Stimulated activated naive B cell treated with anti-CD40 and anti-IgM and Interleukin-4, amounts not matched to agents 10 μg/mL and 1 μg/mL and 100 μg/mL, for 72 hours (primary cell): ENCODE measurements at regions not wholly inside any gene's neighbourhood (a gene's known extent, or its start where the extent isn't known, plus 50 kb on each side); places are given as distances from the start of the nearest gene placed in this dataset.

Experiments
- ATAC-seq, 2 donors: fragments of 150-1000 bp; cut with Tn5 transposase; replicated peaks; 2 replicates each; pipeline ENCODE4 v1.10.0; 2021; ENCODE audit warnings: moderate library complexity in 1 of 2
- DNase-seq: peaks from one replicate; pipeline ENCODE4 v3.0.0; 2021
- H3K27ac Mint-ChIP-seq: one replicate; pipeline ENCODE4 v1.8.0; 2022; ENCODE audit warnings: mild to moderate bottlenecking, mixed read lengths
- H3K27me3 Mint-ChIP-seq, 2 donors: one replicate each; pipeline ENCODE4 v1.8.0; 2022; ENCODE audit warnings: mixed read lengths in 2 of 2
- H3K36me3 Mint-ChIP-seq, 2 donors: one replicate each; pipeline ENCODE4 v1.8.0; 2022; ENCODE audit warnings: mixed read lengths in 2 of 2, mild to moderate bottlenecking in 1 of 2
- H3K4me1 Mint-ChIP-seq, 2 donors: one replicate each; pipeline ENCODE4 v1.8.0; 2022; ENCODE audit warnings: mixed read lengths in 2 of 2, mild to moderate bottlenecking in 1 of 2
- H3K4me3 Mint-ChIP-seq, 2 donors: one replicate each; pipeline ENCODE4 v1.8.0; 2022; ENCODE audit warnings: mild to moderate bottlenecking in 2 of 2, mixed read lengths in 2 of 2, moderate library complexity in 1 of 2
- H3K9me3 Mint-ChIP-seq, 2 donors: one replicate each; pipeline ENCODE4 v1.8.0; 2022; ENCODE audit warnings: mixed read lengths in 2 of 2, mild to moderate bottlenecking in 1 of 2

DNA sequence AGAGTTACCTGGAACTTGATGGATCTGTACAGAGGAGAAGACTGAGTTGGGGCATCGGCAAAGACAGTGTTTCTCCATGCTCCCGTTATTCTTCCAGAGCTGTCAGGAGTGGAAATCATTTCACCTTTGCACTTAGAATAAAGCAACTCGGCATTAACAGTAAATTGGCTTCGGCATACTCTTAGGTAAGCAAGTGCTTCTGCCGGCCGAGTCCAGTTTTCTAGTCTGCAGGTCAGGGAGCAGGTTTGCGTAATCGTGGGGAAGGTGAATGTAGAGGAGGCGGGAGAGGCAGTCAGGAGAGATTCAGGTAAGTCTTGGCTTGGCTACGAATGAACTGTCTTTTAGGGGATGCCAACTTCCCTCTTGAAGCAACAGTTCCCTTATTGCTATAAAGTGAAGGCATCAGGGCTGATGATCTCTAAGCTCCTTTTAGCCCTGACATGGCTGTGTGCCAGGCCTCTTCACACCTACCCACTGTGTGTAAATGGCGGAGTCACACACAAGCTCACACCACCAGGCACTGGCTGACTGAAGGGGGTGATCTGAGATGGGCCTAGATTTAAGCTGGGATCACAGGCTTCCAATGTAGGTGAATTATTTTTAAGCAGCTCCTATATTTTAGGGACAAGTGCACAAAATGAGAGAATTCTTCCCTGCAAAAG, 127.1 kb downstream of the GATA3 start:
- no peaks in the 10 kb centered on the region for H3K36me3 Mint-ChIP-seq
- no peak overlapping the region for H3K4me3 Mint-ChIP-seq
- H3K4me1 Mint-ChIP-seq, result no peaks in the 10 kb centered on the region
- no peak overlapping the region for H3K27ac Mint-ChIP-seq
- DNase-seq (no peak), ATAC-seq (no peak)
- H3K27me3 Mint-ChIP-seq, result peaks cover 14 to 23% of the 10 kb centered on the region in 2 donors
- peaks cover 1 to 3% of the 10 kb centered on the region in 2 donors for H3K9me3 Mint-ChIP-seq

- ATAC-seq, result no peak
- no peak for DNase-seq
- Mint-ChIP-seq H3K36me3 (no peaks in the 10 kb centered on the region), H3K4me3 (no peak overlapping the region), H3K27me3 (peaks cover 14 to 19% of the 10 kb centered on the region in 2 donors), H3K9me3 (peaks cover 1 to 3% of the 10 kb centered on the region in 2 donors), H3K27ac (no peak overlapping the region), H3K4me1 (no peaks in the 10 kb centered on the region)
These were observed 128.3 kb downstream of the GATA3 start for GRCh38 chr10:8182806-8183205.

DNA sequence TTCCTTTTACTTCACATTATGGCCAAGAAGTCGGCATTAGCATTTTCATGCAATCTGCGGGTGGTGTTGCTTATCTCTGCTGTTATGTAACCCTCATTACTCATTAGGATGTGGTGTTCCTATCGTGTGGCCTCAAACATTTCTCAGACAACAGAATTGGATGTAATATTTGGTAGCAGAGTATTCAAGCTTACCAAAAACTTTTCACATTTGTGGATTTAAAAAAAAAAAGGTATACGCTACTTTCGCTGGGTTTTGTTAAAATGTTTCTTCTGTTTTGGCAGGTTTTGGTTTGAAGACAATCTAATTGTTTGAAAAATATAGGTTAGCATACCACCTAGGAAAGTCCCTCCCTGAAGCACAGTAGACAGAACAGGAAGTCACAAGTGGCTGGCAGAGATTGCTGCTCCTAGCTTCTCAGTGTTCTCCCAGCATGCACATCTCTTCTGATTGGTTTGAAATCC, 128.8 kb downstream of the GATA3 start:
- no peaks in the 10 kb centered on the region for H3K4me1 Mint-ChIP-seq
- ATAC-seq, result no peak
- no peak for DNase-seq
- peaks cover 1 to 3% of the 10 kb centered on the region in 2 donors for H3K9me3 Mint-ChIP-seq
- H3K27me3 Mint-ChIP-seq, result peaks cover 19 to 23% of the 10 kb centered on the region in 2 donors
- H3K4me3 Mint-ChIP-seq, result no peak overlapping the region
- H3K36me3 Mint-ChIP-seq, result no peaks in the 10 kb centered on the region
- no peak overlapping the region for H3K27ac Mint-ChIP-seq

DNA sequence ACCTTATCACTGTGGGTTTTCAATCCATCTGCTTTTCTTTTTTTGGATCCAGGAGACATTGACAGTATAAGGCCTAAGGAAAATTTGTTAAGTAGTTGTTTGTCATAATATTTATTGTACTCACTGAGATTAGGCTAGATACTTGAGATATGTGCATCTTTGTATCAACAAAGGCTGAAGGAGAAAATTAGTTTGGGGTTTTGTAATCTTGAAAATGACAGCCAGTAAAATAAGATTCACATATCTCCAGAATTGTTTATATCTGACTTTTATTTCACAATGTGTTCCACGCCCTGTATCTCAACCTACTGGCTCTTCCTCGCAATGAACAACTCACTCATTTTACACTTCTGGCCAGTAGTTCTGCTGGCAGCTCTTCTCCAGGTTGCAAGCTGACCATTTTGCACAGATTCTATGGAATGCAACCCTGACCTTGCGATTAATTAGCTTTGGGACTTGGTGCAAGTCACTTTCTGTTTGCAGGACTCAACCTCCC, 132.7 kb downstream of the GATA3 start:
- H3K36me3 Mint-ChIP-seq, result no peaks in the 10 kb centered on the region
- H3K9me3 Mint-ChIP-seq, result peaks cover 7 to 8% of the 10 kb centered on the region in 2 donors
- peaks cover 0 to 4% of the 10 kb centered on the region in 2 donors for H3K4me1 Mint-ChIP-seq
- no peak overlapping the region for H3K4me3 Mint-ChIP-seq
- ATAC-seq, result no peak
- DNase-seq, result no peak
- H3K27me3 Mint-ChIP-seq, result peaks cover 20 to 27% of the 10 kb centered on the region in 2 donors
- no peak overlapping the region for H3K27ac Mint-ChIP-seq

DNA sequence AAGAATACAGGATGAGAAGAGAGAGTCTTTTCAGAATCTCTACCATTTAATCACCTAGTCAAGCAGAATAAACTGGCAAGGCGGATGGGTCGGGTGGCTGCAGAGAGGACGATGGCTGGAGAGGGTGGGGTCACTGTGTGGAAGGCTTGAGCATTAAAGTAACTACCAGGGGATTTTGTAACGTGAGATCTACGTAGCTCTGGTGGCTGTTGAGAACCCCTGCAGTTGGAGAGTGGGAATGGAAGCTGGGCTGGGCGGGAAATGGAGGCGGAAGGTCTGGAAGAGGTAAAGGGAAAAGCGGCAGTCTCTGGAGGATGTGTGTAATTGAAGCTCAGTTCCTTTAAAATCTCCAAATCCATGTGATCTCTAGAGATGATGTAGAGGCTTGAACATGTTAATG, 135.0 kb downstream of the GATA3 start:
- DNase-seq (no peak), ATAC-seq (no peak)
- Mint-ChIP-seq H3K9me3 (peaks cover 7 to 8% of the 10 kb centered on the region in 2 donors), H3K36me3 (no peaks in the 10 kb centered on the region), H3K27ac (no peak overlapping the region), H3K4me1 (peaks cover 0 to 4% of the 10 kb centered on the region in 2 donors), H3K4me3 (no peak overlapping the region), H3K27me3 (peaks cover 20 to 27% of the 10 kb centered on the region in 2 donors)

GRCh38 chr10:8192301-8192700, 137.8 kb downstream of the GATA3 start:
- H3K4me1 Mint-ChIP-seq, result peaks cover 0 to 4% of the 10 kb centered on the region in 2 donors
- H3K27me3 Mint-ChIP-seq, result peaks cover 20 to 27% of the 10 kb centered on the region in 2 donors
- no peak overlapping the region for H3K27ac Mint-ChIP-seq
- no peaks in the 10 kb centered on the region for H3K36me3 Mint-ChIP-seq
- ATAC-seq (no peak), DNase-seq (no peak)
- peaks cover 4 to 8% of the 10 kb centered on the region in 2 donors for H3K9me3 Mint-ChIP-seq
- H3K4me3 Mint-ChIP-seq, result no peak overlapping the region

DNA sequence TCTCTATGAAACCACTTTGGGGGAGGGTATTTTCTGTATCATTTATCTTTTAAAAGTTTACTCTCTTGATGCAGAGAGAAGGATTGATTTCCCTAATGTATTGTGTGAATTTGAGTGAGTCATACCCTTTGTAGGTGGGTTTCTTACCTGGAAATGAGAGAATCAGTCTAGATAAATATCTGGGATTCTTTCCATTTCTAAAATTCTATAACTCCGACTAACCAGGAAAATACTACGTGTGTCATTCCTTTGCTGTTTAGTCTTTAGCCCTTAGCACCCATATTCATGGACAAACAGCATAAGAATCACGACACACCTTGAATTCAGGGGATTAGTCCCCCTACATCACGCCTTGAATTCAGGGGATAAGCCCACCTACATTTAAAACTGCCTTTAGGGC, 139.1 kb downstream of the GATA3 start:
- Mint-ChIP-seq H3K27ac (no peak overlapping the region), H3K4me1 (peaks cover 0 to 4% of the 10 kb centered on the region in 2 donors), H3K4me3 (no peak overlapping the region), H3K9me3 (peaks cover 4 to 8% of the 10 kb centered on the region in 2 donors), H3K36me3 (no peaks in the 10 kb centered on the region), H3K27me3 (peaks cover 14 to 18% of the 10 kb centered on the region in 2 donors)
- DNase-seq, result no peak
- no peak for ATAC-seq

DNA sequence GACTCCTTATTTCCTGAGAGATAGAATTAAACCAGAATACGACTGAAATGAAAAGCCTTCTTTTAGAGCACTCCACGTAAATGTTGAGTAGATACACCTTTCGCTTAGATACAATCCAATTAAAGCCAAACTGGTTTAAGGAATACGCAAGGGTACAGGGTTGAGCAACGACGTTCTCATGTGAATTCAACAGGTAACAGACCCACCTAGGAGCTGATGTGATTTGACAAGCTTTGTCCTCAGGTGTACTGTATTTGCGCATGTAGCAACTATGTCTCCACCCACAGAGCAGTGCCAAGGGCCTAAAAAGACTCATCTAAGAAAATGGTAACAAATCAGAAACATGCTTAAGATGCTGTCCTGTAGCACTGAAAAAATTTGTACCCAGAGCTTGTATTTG, 139.6 kb downstream of the GATA3 start:
- no peak for DNase-seq
- H3K27ac Mint-ChIP-seq, result no peak overlapping the region

DNA sequence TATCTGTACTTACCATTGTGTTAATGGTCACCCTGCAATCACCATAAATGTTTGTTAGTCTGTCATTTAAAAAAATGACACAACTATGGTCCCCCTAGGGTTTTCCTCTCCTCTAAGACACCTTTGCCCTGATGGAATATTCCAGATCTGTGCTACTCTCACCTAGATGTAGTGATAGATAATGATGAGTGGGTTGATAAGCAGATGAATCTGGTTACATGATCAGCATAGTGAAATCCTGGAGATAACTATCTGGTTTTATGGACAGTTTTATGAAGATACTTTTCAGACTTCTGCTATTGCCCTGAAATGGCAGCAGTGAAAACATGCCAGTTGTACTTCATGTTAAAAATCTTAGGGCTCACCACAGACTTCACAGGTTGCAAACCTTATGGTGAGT, 152.4 kb downstream of the GATA3 start:
- no peak overlapping the region for H3K27ac Mint-ChIP-seq
- H3K4me3 Mint-ChIP-seq, result no peak overlapping the region
- no peaks in the 10 kb centered on the region for H3K36me3 Mint-ChIP-seq
- DNase-seq, result no peak
- no peak for ATAC-seq
- H3K9me3 Mint-ChIP-seq, result no peaks in the 10 kb centered on the region
- no peaks in the 10 kb centered on the region for H3K27me3 Mint-ChIP-seq
- H3K4me1 Mint-ChIP-seq, result no peaks in the 10 kb centered on the region

More for the DNA sequence above, 139.6 kb downstream of the GATA3 start:
- Mint-ChIP-seq H3K36me3 (no peaks in the 10 kb centered on the region), H3K9me3 (peaks cover 2 to 5% of the 10 kb centered on the region in 2 donors), H3K4me1 (peaks cover 0 to 2% of the 10 kb centered on the region in 2 donors), H3K4me3 (no peak overlapping the region), H3K27me3 (peaks cover 11 to 13% of the 10 kb centered on the region in 2 donors)
- no peak for ATAC-seq

GRCh38 chr10:8211631-8212030, 157.1 kb downstream of the GATA3 start:
- Mint-ChIP-seq H3K36me3 (no peaks in the 10 kb centered on the region), H3K4me3 (no peak overlapping the region), H3K27ac (no peak overlapping the region), H3K4me1 (no peaks in the 10 kb centered on the region), H3K9me3 (peaks cover 0 to 3% of the 10 kb centered on the region in 2 donors), H3K27me3 (peaks cover 5 to 6% of the 10 kb centered on the region in 2 donors)
- ATAC-seq (no peak), DNase-seq (no peak)

- Mint-ChIP-seq H3K4me3 (no peak overlapping the region), H3K4me1 (no peaks in the 10 kb centered on the region), H3K36me3 (no peaks in the 10 kb centered on the region), H3K27me3 (peaks cover 5 to 6% of the 10 kb centered on the region in 2 donors), H3K27ac (no peak overlapping the region), H3K9me3 (peaks cover 0 to 3% of the 10 kb centered on the region in 2 donors)
- no peak for DNase-seq
- ATAC-seq, result no peak
These were observed 159.2 kb downstream of the GATA3 start for GRCh38 chr10:8213735-8214134.

- Mint-ChIP-seq H3K27me3 (peaks cover 5 to 6% of the 10 kb centered on the region in 2 donors), H3K4me1 (no peaks in the 10 kb centered on the region), H3K4me3 (no peak overlapping the region), H3K27ac (no peak overlapping the region), H3K36me3 (no peaks in the 10 kb centered on the region), H3K9me3 (peaks cover 0 to 3% of the 10 kb centered on the region in 2 donors)
- ATAC-seq, result no peak
- no peak for DNase-seq
These were observed 160.1 kb downstream of the GATA3 start for GRCh38 chr10:8214587-8214986.

DNA sequence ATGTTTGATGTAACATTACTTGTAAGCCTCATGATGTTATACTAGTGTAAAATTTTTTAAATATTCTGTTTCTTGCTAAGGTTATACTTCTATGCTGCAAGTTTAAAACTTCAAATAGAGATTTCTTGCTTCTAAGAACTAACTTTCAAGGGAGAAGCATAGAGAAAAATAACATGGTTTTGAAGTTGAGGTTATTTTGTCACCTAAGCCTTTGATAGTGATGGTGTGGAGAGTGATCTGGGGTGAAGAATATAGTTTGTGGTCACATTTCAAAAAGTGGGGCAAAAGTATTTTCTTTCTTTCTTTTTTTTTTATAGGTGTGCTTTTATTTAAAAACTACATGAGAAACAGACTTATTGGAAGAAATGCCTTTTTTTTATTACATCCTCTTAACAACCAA, 162.4 kb downstream of the GATA3 start:
- H3K27me3 Mint-ChIP-seq, result peaks cover 5 to 6% of the 10 kb centered on the region in 2 donors
- H3K36me3 Mint-ChIP-seq, result no peaks in the 10 kb centered on the region
- no peak for ATAC-seq
- H3K9me3 Mint-ChIP-seq, result peaks cover 0 to 3% of the 10 kb centered on the region in 2 donors
- no peak for DNase-seq
- no peak overlapping the region for H3K4me3 Mint-ChIP-seq
- H3K27ac Mint-ChIP-seq, result no peak overlapping the region
- H3K4me1 Mint-ChIP-seq, result no peaks in the 10 kb centered on the region

GRCh38 chr10:8221451-8221850, 167.0 kb downstream of the GATA3 start:
- H3K4me3 Mint-ChIP-seq, result no peak overlapping the region
- no peaks in the 10 kb centered on the region for H3K9me3 Mint-ChIP-seq
- peaks cover 0 to 7% of the 10 kb centered on the region in 2 donors for H3K27me3 Mint-ChIP-seq
- H3K27ac Mint-ChIP-seq, result no peak overlapping the region
- no peaks in the 10 kb centered on the region for H3K36me3 Mint-ChIP-seq
- no peak for ATAC-seq
- DNase-seq, result no peak
- no peaks in the 10 kb centered on the region for H3K4me1 Mint-ChIP-seq

GRCh38 chr10:8224591-8224990, 170.1 kb downstream of the GATA3 start:
- Mint-ChIP-seq H3K4me3 (no peak overlapping the region), H3K27me3 (peaks cover 0 to 8% of the 10 kb centered on the region in 2 donors), H3K27ac (no peak overlapping the region), H3K4me1 (no peaks in the 10 kb centered on the region), H3K36me3 (no peaks in the 10 kb centered on the region), H3K9me3 (no peaks in the 10 kb centered on the region)
- ATAC-seq (no peak), DNase-seq (no peak)
